ENCODE measurements at regions not wholly inside any gene's neighbourhood (a gene's known extent, or its start where the extent isn't known, plus 50 kb on each side); places are given as distances from the start of the nearest gene placed in this dataset.

- TF ChIP-seq EZH2phosphoT487 (IDR thresholded peaks at IDR 0.05; ENCODE audit: borderline replicate concordance, low read length) = no peak
- TF ChIP-seq, protein P1, sequence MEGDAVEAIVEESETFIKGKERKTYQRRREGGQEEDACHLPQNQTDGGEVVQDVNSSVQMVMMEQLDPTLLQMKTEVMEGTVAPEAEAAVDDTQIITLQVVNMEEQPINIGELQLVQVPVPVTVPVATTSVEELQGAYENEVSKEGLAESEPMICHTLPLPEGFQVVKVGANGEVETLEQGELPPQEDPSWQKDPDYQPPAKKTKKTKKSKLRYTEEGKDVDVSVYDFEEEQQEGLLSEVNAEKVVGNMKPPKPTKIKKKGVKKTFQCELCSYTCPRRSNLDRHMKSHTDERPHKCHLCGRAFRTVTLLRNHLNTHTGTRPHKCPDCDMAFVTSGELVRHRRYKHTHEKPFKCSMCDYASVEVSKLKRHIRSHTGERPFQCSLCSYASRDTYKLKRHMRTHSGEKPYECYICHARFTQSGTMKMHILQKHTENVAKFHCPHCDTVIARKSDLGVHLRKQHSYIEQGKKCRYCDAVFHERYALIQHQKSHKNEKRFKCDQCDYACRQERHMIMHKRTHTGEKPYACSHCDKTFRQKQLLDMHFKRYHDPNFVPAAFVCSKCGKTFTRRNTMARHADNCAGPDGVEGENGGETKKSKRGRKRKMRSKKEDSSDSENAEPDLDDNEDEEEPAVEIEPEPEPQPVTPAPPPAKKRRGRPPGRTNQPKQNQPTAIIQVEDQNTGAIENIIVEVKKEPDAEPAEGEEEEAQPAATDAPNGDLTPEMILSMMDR (conservative IDR thresholded peaks at IDR 0.05; ENCODE audit: low read depth, low read length) = no peak
- no peak for TF ChIP-seq EZH2 (IDR thresholded peaks at IDR 0.05; ENCODE audit: low read length, unreplicated experiment)
- BruUV-seq (replicated peaks) = no TSS peak
- H3K9me2 ChIP-seq (replicated peaks; ENCODE audit: low read length) = no peaks in the 10 kb centered on the region
- H3F3A ChIP-seq (ENCODE audit: low read length, unreplicated experiment) = no peaks in the 10 kb centered on the region
- no peaks in the 10 kb centered on the region for H3K36me3 ChIP-seq (ENCODE audit: low read depth, low read length)
- H3K27ac ChIP-seq (ENCODE audit: low read length) = no peak overlapping the region
- no peak overlapping the region for H3K9ac ChIP-seq (ENCODE audit: low read length)
- no peak overlapping the region for H2AFZ ChIP-seq (ENCODE audit: low read length)
- no peaks in the 10 kb centered on the region for H3K79me2 ChIP-seq (ENCODE audit: low read length)
- no peaks in the 10 kb centered on the region for H3K4me1 ChIP-seq (ENCODE audit: insufficient read depth, low read length)
- H3K4me3 ChIP-seq (ENCODE audit: low read length) = no peak overlapping the region
- no peak overlapping the region for H3K4me2 ChIP-seq (ENCODE audit: low read length)
- CTCF ChIA-PET = no interaction called here
- no peaks in the 10 kb centered on the region for H3K27me3 ChIP-seq (ENCODE audit: low read length)
- POLR2A ChIA-PET (ENCODE audit: unreplicated experiment) = no interaction called here
- ATAC-seq (no peak), DNase-seq (no peak)
- H3K9me3 ChIP-seq (ENCODE audit: low read length) = no peaks in the 10 kb centered on the region
- intact Hi-C loops (cut with micrococcal nuclease) = no loop called here
- H4K20me1 ChIP-seq (ENCODE audit: low read length) = no peaks in the 10 kb centered on the region
Measured at GRCh38 chr5:22964632-22965031, 111.5 kb upstream of the CDH12 start.

- TF ChIP-seq EZH2 (IDR thresholded peaks at IDR 0.05; ENCODE audit: low read length, unreplicated experiment) = no peak
- TF ChIP-seq, protein P1 (conservative IDR thresholded peaks at IDR 0.05; ENCODE audit: low read depth, low read length) = no peak
- no peak for TF ChIP-seq EZH2phosphoT487 (IDR thresholded peaks at IDR 0.05; ENCODE audit: borderline replicate concordance, low read length)
- ATAC-seq = no peak
- POLR2A ChIA-PET (ENCODE audit: unreplicated experiment) = interaction anchor here (0.5 kb wide), 1 partner anchor 105 kb away, joined by 3 read pairs; no protein-coding TSS in a partner anchor
Measured at GRCh38 chr5:22958462-22959262, 105.5 kb upstream of the CDH12 start.

GRCh38 chr5:22947921-22948320 lies 94.8 kb upstream of the CDH12 start:
- H3K79me2 ChIP-seq (ENCODE audit: low read length) = no peaks in the 10 kb centered on the region
- H2AFZ ChIP-seq (ENCODE audit: low read length) = no peak overlapping the region
- no TSS peak for BruUV-seq (replicated peaks)
- ChIA-PET CTCF (no interaction called here), POLR2A (ENCODE audit: unreplicated experiment) (no interaction called here)
- intact Hi-C loops (cut with micrococcal nuclease) = no loop called here
- peaks cover 5% of the 10 kb centered on the region; the same call in 1 of the 2 replicates for H3K9me3 ChIP-seq (ENCODE audit: low read length)
- no peaks in the 10 kb centered on the region for H3K4me1 ChIP-seq (ENCODE audit: insufficient read depth, low read length)
- no peaks in the 10 kb centered on the region for H4K20me1 ChIP-seq (ENCODE audit: low read length)
- no peak overlapping the region for H3K27ac ChIP-seq (ENCODE audit: low read length)
- H3K4me2 ChIP-seq (ENCODE audit: low read length) = no peak overlapping the region
- DNase-seq (no peak), ATAC-seq (no peak)
- H3K9ac ChIP-seq (ENCODE audit: low read length) = no peak overlapping the region
- no peaks in the 10 kb centered on the region for H3K36me3 ChIP-seq (ENCODE audit: low read depth, low read length)
- no peak overlapping the region for H3K4me3 ChIP-seq (ENCODE audit: low read length)
- no peaks in the 10 kb centered on the region for H3K27me3 ChIP-seq (ENCODE audit: low read length)
- TF ChIP-seq, protein P1 (conservative IDR thresholded peaks at IDR 0.05; ENCODE audit: low read depth, low read length) = no peak
- TF ChIP-seq EZH2 (IDR thresholded peaks at IDR 0.05; ENCODE audit: low read length, unreplicated experiment) (no peak), EZH2phosphoT487 (IDR thresholded peaks at IDR 0.05; ENCODE audit: borderline replicate concordance, low read length) (no peak)
- no peaks in the 10 kb centered on the region for H3K9me2 ChIP-seq (replicated peaks; ENCODE audit: low read length)
- H3F3A ChIP-seq (ENCODE audit: low read length, unreplicated experiment) = no peaks in the 10 kb centered on the region

More at GRCh38 chr5:22958462-22959262, 105.5 kb upstream of the CDH12 start:
- no TSS peak for BruUV-seq (replicated peaks)
- DNase-seq = no peak
- no peaks in the 10 kb centered on the region for H3K36me3 ChIP-seq (ENCODE audit: low read depth, low read length)
- H3K4me1 ChIP-seq (ENCODE audit: insufficient read depth, low read length) = no peaks in the 10 kb centered on the region
- intact Hi-C loops (cut with micrococcal nuclease) = no loop called here
- no peak overlapping the region for H2AFZ ChIP-seq (ENCODE audit: low read length)
- CTCF ChIA-PET = no interaction called here
- H3K27ac ChIP-seq (ENCODE audit: low read length) = no peak overlapping the region
- no peaks in the 10 kb centered on the region for H3K27me3 ChIP-seq (ENCODE audit: low read length)
- no peak overlapping the region for H3K4me2 ChIP-seq (ENCODE audit: low read length)
- no peak overlapping the region for H3K9ac ChIP-seq (ENCODE audit: low read length)
- no peak overlapping the region for H3K4me3 ChIP-seq (ENCODE audit: low read length)
- no peaks in the 10 kb centered on the region for H3F3A ChIP-seq (ENCODE audit: low read length, unreplicated experiment)
- H3K79me2 ChIP-seq (ENCODE audit: low read length) = no peaks in the 10 kb centered on the region
- H4K20me1 ChIP-seq (ENCODE audit: low read length) = no peaks in the 10 kb centered on the region
- no peaks in the 10 kb centered on the region for H3K9me2 ChIP-seq (replicated peaks; ENCODE audit: low read length)
- H3K9me3 ChIP-seq (ENCODE audit: low read length) = no peaks in the 10 kb centered on the region

Measured in PC-3 (cell line).